ENCODE measurements at regions not wholly inside any gene's neighbourhood (a gene's known extent, or its start where the extent isn't known, plus 50 kb on each side); places are given as distances from the start of the nearest gene placed in this dataset.

GRCh38 chr13:95388420-95389079 lies 87.3 kb upstream of the ABCC4 start:
- TF ChIP-seq CTCF (tag by site-specific recombination; IDR thresholded peaks at IDR 0.05) (no peak), ZNF449 (tag by site-specific recombination; IDR thresholded peaks at IDR 0.05) (no peak), KLF10 (tag by site-specific recombination; IDR thresholded peaks at IDR 0.05) (no peak), ZNF132 (tag by site-specific recombination; IDR thresholded peaks at IDR 0.05; ENCODE audit: borderline replicate concordance) (no peak), HIC1 (tag by site-specific recombination; IDR thresholded peaks at IDR 0.05) (no peak)
